Ascending aorta (tissue), 2 donors: ENCODE measurements at regions not wholly inside any gene's neighbourhood (a gene's known extent, or its start where the extent isn't known, plus 50 kb on each side); places are given as distances from the start of the nearest gene placed in this dataset.
A peak's percentile ranks its signal among the peaks of the same experiment; 100 is the strongest.

Source experiments
- DNase-seq, 2 donors: peaks; one replicate each; pipeline ENCODE4 v3.0.0-alpha.2; 2019; ENCODE audit warnings: low spot score in 2 of 2
- H3K27ac ChIP-seq, 2 donors: fragments of 200-600 bp; sonication (generic); one replicate each; pipeline ENCODE4 v1.5.1; 2016 to 2017; ENCODE audit warnings: mild to moderate bottlenecking in 1 of 2
- H3K27me3 ChIP-seq: fragments of 200-600 bp; sonication (generic); one replicate; pipeline ENCODE4 v1.5.1; 2017
- H3K36me3 ChIP-seq, 2 donors: fragments of 200-600 bp; sonication (generic); one replicate each; pipeline ENCODE4 v1.5.1; 2016
- H3K4me1 ChIP-seq, 2 donors: fragments of 200-600 bp; sonication (generic); one replicate each; pipeline ENCODE4 v1.5.1; 2016 to 2017; ENCODE audit warnings: mild to moderate bottlenecking in 1 of 2
- H3K4me3 ChIP-seq, 2 donors: fragments of 200-600 bp; sonication (generic); one replicate each; pipeline ENCODE4 v1.5.1; 2016 to 2017; ENCODE audit warnings: mild to moderate bottlenecking in 1 of 2
- H3K9me3 ChIP-seq, 2 donors: fragments of 200-600 bp; sonication (generic); one replicate each; pipeline ENCODE4 v1.5.1; 2016
- intact Hi-C: fragments of 100-400 bp; cut with DNase I; formaldehyde crosslinking; loops from one replicate; pipeline ENCODE4 v1.15.1; 2023
- TF ChIP-seq, protein P1 (sequence below), 3 experiments: fragments of 200-600 bp in 2 of 3; fragments of 450-650 bp in 1 of 3; sonication (generic) in 2 of 3; IDR thresholded peaks; one replicate each; pipeline ENCODE4 v1.5.1; 2016 to 2019; ENCODE audit warnings: antibody characterized with exemption in 3 of 3, mild to moderate bottlenecking in 1 of 3, moderate library complexity in 1 of 3

DNA sequence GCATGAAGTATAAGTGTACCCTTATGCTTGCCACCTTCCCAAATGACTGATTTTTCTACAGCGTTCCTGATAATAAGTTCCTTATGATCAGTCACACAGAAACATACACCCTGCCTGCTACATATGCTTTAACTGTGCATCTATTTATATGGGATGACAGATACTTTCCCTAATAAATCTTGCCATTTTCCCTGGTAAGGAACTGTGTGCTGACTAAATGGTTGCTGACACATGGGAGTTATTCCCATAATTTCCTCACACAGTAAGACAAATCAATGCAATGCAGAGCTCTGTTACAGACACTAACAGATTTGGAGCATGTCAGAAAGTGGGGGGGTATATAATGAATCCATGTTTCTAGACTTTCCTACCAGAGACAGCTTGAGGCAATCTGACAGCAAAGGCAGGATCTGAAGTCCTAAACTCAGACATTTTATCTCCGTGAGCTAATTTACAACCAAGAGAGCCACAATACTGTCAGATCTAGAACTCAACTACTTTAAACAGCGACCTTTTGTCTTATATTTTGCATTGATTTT lies 86.9 kb upstream of the TCF12 start:
- no peak overlapping the region for H3K4me3 ChIP-seq
- H3K27me3 ChIP-seq: no peaks in the 10 kb centered on the region
- H3K27ac ChIP-seq: peak overlapping the region; percentile 31 to 32
- H3K36me3 ChIP-seq: no peaks in the 10 kb centered on the region
- no peaks in the 10 kb centered on the region for H3K9me3 ChIP-seq
- DNase-seq: no peak
- TF ChIP-seq, protein P1, sequence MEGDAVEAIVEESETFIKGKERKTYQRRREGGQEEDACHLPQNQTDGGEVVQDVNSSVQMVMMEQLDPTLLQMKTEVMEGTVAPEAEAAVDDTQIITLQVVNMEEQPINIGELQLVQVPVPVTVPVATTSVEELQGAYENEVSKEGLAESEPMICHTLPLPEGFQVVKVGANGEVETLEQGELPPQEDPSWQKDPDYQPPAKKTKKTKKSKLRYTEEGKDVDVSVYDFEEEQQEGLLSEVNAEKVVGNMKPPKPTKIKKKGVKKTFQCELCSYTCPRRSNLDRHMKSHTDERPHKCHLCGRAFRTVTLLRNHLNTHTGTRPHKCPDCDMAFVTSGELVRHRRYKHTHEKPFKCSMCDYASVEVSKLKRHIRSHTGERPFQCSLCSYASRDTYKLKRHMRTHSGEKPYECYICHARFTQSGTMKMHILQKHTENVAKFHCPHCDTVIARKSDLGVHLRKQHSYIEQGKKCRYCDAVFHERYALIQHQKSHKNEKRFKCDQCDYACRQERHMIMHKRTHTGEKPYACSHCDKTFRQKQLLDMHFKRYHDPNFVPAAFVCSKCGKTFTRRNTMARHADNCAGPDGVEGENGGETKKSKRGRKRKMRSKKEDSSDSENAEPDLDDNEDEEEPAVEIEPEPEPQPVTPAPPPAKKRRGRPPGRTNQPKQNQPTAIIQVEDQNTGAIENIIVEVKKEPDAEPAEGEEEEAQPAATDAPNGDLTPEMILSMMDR (IDR thresholded peaks at IDR 0.05): no peak
- intact Hi-C loops: loop anchor here (5.0 kb wide), 1 partner anchor 86 kb away; the partner anchor contains the start of gene TCF12
- peaks cover 3 to 9% of the 10 kb centered on the region in 2 donors for H3K4me1 ChIP-seq

DNA sequence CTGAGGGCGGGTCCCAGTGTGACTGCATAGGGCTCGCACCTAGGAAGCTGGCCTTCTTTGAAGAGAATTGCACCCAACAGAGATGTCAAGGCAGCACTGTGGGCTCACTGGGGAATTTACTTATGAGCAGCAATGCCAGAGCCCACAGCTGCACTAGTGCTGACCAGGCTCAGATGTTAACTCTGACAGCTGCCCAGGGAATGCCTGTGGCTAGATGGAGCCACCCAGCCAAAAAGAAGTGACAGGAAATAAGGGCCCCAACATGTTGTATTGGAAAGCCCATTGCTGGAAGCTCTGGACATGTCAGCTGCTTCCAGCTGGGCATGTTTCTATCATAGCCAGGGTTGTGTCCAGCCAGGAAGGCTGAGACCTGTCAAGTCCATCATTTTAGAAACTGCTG lies 90.9 kb upstream of the ZNF280D start:
- TF ChIP-seq, protein P1 (IDR thresholded peaks at IDR 0.05): no peak
- H3K27me3 ChIP-seq: no peaks in the 10 kb centered on the region
- H3K4me3 ChIP-seq: no peak overlapping the region
- intact Hi-C loops: loop anchor here (5.0 kb wide), 2 partner anchors 318 to 483 kb away; no protein-coding TSS in a partner anchor
- no peak for DNase-seq
- H3K36me3 ChIP-seq: no peaks in the 10 kb centered on the region
- no peaks in the 10 kb centered on the region for H3K9me3 ChIP-seq
- no peaks in the 10 kb centered on the region for H3K4me1 ChIP-seq
- no peak overlapping the region for H3K27ac ChIP-seq

DNA sequence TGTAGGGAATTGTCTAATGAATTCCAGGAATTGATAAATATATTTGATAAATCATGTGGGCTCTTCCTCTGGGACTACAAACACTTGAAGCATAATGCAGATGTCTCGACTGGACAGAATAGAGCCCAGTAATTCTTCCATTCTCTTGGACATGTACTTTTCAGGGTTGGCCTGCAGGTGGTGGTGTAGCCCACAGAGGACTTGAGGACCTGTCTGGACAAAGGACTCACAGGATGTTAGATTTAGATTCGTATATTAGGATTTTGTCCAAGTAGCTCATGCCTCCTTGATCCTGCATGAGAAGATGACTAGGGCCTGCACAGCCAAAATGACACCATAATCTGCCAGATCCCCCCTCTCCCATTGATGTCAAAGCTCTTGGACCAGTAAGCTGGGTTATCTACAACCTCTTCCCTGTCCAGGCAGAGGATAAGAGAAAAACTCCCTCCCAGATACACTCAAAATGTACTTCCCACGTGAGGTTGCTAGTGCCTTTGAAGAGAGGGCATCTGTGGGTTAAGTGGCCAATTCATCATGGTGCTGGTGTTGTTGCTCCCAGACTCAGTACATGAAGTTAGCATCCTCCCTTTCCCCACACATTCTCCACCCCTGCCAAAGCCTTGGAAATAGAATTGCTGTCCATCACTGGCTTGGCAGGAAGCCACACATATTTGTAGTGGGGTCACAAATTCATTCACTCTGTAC lies 88.6 kb upstream of the ZNF280D start:
- Histone ChIP-seq H3K27ac (no peak overlapping the region), H3K4me1 (peaks cover 0 to 4% of the 10 kb centered on the region in 2 donors), H3K4me3 (no peak overlapping the region), H3K36me3 (no peaks in the 10 kb centered on the region), H3K27me3 (no peaks in the 10 kb centered on the region), H3K9me3 (no peaks in the 10 kb centered on the region)
- intact Hi-C loops: loop anchor here (5.0 kb wide), 2 partner anchors 320 to 485 kb away; no protein-coding TSS in a partner anchor
- TF ChIP-seq, protein P1 (IDR thresholded peaks at IDR 0.05): peak; percentile 41 to 62 (median 41)
- no peak for DNase-seq

DNA sequence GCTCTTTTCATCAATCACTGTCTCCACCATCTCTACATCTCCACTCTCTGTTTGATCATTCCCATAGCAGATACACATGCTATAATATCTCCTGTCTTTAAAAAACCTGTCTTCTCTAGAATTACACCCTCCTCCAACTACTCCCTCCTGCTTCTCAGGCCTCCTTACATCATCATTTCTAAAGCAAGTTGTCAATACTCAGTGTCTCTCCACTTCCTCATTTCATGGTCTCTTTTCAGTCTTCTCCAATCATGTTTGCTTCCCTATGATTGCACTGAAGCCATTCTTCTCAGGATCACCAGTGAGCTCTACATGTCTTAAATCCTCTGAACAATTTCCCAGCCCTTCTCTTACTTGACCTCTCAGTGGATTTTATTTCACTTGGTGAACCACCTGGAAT lies 87.0 kb upstream of the ZNF280D start:
- Histone ChIP-seq H3K27ac (no peak overlapping the region), H3K36me3 (no peaks in the 10 kb centered on the region), H3K9me3 (no peaks in the 10 kb centered on the region), H3K4me1 (peaks cover 0 to 4% of the 10 kb centered on the region in 2 donors), H3K4me3 (no peak overlapping the region), H3K27me3 (no peaks in the 10 kb centered on the region)
- DNase-seq: no peak
- intact Hi-C loops: loop anchor here (5.0 kb wide), 2 partner anchors 322 to 487 kb away; no protein-coding TSS in a partner anchor
- TF ChIP-seq, protein P1 (IDR thresholded peaks at IDR 0.05): no peak

DNA sequence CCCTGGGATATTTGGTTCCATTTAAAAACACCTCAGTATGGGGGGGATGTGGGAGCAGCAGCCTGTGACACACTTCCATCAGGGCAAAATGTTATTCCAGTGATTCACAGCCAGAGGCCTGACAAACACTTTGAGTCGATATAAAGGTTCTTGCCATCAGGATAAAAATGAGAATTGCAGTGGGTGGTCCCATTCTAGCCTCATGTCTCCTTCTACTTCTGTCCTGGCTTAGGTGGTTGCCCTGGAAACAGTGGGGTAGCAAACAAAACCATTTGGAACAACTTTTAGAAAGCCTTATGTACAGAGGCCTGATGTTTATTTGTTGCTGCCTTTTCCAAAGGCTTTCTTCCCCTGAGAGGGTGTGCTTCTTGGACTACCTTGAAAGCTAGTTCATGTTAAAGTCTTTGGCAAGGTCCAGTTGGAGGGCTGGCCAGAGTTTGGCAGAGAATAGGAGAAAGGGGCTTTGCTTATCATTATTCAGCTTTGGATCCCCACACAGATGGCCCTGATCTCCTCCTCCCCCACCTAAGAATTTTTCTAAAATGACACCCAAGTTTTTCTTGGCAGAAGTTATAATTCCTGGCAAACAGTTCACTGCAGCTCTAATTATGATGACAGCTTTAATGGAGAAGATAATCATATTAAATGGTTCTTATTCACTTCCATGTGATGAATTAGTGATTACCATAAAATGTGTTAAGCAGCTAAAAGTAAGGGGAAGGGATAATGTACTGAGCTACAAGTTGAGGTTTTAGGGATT lies 84.2 kb upstream of the ZNF280D start:
- Histone ChIP-seq H3K27ac (no peak overlapping the region), H3K36me3 (no peaks in the 10 kb centered on the region), H3K9me3 (no peaks in the 10 kb centered on the region), H3K4me3 (no peak overlapping the region), H3K27me3 (no peaks in the 10 kb centered on the region), H3K4me1 (peaks cover 0 to 5% of the 10 kb centered on the region in 2 donors)
- intact Hi-C loops: no loop called here
- TF ChIP-seq, protein P1 (IDR thresholded peaks at IDR 0.05): no peak
- DNase-seq: no peak
